HEK293 (cell line): ENCODE measurements at regions not wholly inside any gene's neighbourhood (a gene's known extent, or its start where the extent isn't known, plus 50 kb on each side); places are given as distances from the start of the nearest gene placed in this dataset.

Experiments
- MEIS1 ChIP-seq: sonication (generic); formaldehyde crosslinking; IDR thresholded peaks from 2 replicates; pipeline ENCODE4 v1.8.1; 2022; ENCODE audit warnings: missing genetic modification reagents, mild to moderate bottlenecking, borderline replicate concordance
- OVOL3 ChIP-seq: fragments of 450-650 bp; formaldehyde crosslinking; IDR thresholded peaks from 2 replicates; pipeline ENCODE4 v1.5.1; 2016; ENCODE audit warnings: missing biosample characterization, missing genetic modification characterization
- SP3 ChIP-seq: fragments of 450-650 bp; formaldehyde crosslinking; IDR thresholded peaks from 2 replicates; pipeline ENCODE4 v1.5.1; 2016; ENCODE audit warnings: missing biosample characterization, missing genetic modification characterization
- YY1 ChIP-seq: fragments of 450-650 bp; formaldehyde crosslinking; IDR thresholded peaks from 2 replicates; pipeline ENCODE4 v1.5.1; 2018; ENCODE audit warnings: missing biosample characterization, missing genetic modification characterization
- ZFHX2 ChIP-seq: fragments of 450-650 bp; formaldehyde crosslinking; conservative IDR thresholded peaks from 2 replicates; pipeline ENCODE4 v1.5.1; 2016; ENCODE audit warnings: missing biosample characterization, missing genetic modification characterization
- ZNF121 ChIP-seq: fragments of 450-650 bp; formaldehyde crosslinking; IDR thresholded peaks from 2 replicates; pipeline ENCODE4 v1.5.1; 2016; ENCODE audit warnings: missing biosample characterization, missing genetic modification characterization
- ZNF248 ChIP-seq: fragments of 450-650 bp; formaldehyde crosslinking; IDR thresholded peaks from 2 replicates; pipeline ENCODE4 v1.5.1; 2017; ENCODE audit warnings: missing biosample characterization, missing genetic modification characterization
- ZNF544 ChIP-seq: fragments of 450-650 bp; formaldehyde crosslinking; IDR thresholded peaks from 2 replicates; pipeline ENCODE4 v1.5.0; 2017; ENCODE audit warnings: missing biosample characterization, missing genetic modification characterization
- ZNF561 ChIP-seq: fragments of 450-650 bp; IDR thresholded peaks from 2 replicates; pipeline ENCODE4 v1.5.1; 2018; ENCODE audit warnings: missing biosample characterization, missing genetic modification characterization, borderline replicate concordance
- ZNF621 ChIP-seq: fragments of 450-650 bp; formaldehyde crosslinking; IDR thresholded peaks from 2 replicates; pipeline ENCODE4 v1.5.1; 2017; ENCODE audit warnings: missing biosample characterization, missing genetic modification characterization
- TF ChIP-seq, protein P1 (sequence below): fragments of 450-650 bp; formaldehyde crosslinking; IDR thresholded peaks from 2 replicates; pipeline ENCODE4 v1.5.1; 2016; ENCODE audit warnings: missing biosample characterization, missing genetic modification characterization
- TF ChIP-seq, protein P2 (sequence below): sonication (generic); formaldehyde crosslinking; IDR thresholded peaks from 2 replicates; pipeline ENCODE4 v1.8.1; 2022; ENCODE audit warnings: mild to moderate bottlenecking, moderate library complexity, missing genetic modification reagents

GRCh38 chr1:4972761-4973320, 318.4 kb downstream of the AJAP1 start:
- TF ChIP-seq, protein P1, sequence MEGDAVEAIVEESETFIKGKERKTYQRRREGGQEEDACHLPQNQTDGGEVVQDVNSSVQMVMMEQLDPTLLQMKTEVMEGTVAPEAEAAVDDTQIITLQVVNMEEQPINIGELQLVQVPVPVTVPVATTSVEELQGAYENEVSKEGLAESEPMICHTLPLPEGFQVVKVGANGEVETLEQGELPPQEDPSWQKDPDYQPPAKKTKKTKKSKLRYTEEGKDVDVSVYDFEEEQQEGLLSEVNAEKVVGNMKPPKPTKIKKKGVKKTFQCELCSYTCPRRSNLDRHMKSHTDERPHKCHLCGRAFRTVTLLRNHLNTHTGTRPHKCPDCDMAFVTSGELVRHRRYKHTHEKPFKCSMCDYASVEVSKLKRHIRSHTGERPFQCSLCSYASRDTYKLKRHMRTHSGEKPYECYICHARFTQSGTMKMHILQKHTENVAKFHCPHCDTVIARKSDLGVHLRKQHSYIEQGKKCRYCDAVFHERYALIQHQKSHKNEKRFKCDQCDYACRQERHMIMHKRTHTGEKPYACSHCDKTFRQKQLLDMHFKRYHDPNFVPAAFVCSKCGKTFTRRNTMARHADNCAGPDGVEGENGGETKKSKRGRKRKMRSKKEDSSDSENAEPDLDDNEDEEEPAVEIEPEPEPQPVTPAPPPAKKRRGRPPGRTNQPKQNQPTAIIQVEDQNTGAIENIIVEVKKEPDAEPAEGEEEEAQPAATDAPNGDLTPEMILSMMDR (tag by site-specific recombination) = no peak
- no peak for TF ChIP-seq MEIS1 (CRISPR knock-in tag)
- TF ChIP-seq OVOL3 (tag by site-specific recombination) = no peak
- TF ChIP-seq YY1 (tag by site-specific recombination) = no peak
- TF ChIP-seq ZNF561 = no peak
- TF ChIP-seq, protein P2, sequence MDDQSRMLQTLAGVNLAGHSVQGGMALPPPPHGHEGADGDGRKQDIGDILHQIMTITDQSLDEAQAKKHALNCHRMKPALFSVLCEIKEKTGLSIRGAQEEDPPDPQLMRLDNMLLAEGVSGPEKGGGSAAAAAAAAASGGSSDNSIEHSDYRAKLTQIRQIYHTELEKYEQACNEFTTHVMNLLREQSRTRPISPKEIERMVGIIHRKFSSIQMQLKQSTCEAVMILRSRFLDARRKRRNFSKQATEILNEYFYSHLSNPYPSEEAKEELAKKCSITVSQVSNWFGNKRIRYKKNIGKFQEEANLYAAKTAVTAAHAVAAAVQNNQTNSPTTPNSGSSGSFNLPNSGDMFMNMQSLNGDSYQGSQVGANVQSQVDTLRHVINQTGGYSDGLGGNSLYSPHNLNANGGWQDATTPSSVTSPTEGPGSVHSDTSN (CRISPR knock-in tag) = no peak
- TF ChIP-seq ZNF121 (tag by site-specific recombination) = no peak
- no peak for TF ChIP-seq SP3 (tag by site-specific recombination)
- no peak for TF ChIP-seq ZNF248 (tag by site-specific recombination)
- no peak for TF ChIP-seq ZNF621
- no peak for TF ChIP-seq ZNF544 (tag by site-specific recombination)
- no peak for TF ChIP-seq ZFHX2 (tag by site-specific recombination)
